ENCODE measurements at regions not wholly inside any gene's neighbourhood (a gene's known extent, or its start where the extent isn't known, plus 50 kb on each side); places are given as distances from the start of the nearest gene placed in this dataset.

GRCh38 chr9:135010921-135011320, 76.5 kb upstream of the OLFM1 start:
- H3K27ac ChIP-seq (ENCODE audit: low read length) = no peak overlapping the region
- H3K36me3 ChIP-seq (replicated peaks; ENCODE audit: low read depth, low read length) = no peaks in the 10 kb centered on the region
- H3K4me1 ChIP-seq (ENCODE audit: low read length) = peaks cover 6% of the 10 kb centered on the region; the same call in 1 of the 2 replicates
- H3K27me3 ChIP-seq (ENCODE audit: low read depth, low read length) = 0 out of 2 replicates have a peak, but pooled peaks cover 6% of the 10 kb centered on the region
- H4K20me1 ChIP-seq (ENCODE audit: insufficient read depth, low read length) = no peaks in the 10 kb centered on the region
- H3K79me2 ChIP-seq (ENCODE audit: low read length) = no peaks in the 10 kb centered on the region
- H3K9me3 ChIP-seq (ENCODE audit: insufficient read depth, low read length) = no peaks in the 10 kb centered on the region
- TF ChIP-seq CTCF (IDR thresholded peaks at IDR 0.05; ENCODE audit: low read depth, low read length) (no peak), EZH2phosphoT487 (IDR thresholded peaks at IDR 0.05; ENCODE audit: low read depth) (no peak)
- no peak overlapping the region for H3K4me2 ChIP-seq (ENCODE audit: low read length)
- no peak overlapping the region for H2AFZ ChIP-seq (ENCODE audit: low read depth, low read length)
- H3K4me3 ChIP-seq (ENCODE audit: low read length) = no peak overlapping the region
- H3K9ac ChIP-seq (ENCODE audit: low read length) = no peak overlapping the region

- H3K9ac ChIP-seq (ENCODE audit: low read length) = no peak overlapping the region
- no peak overlapping the region for H3K27ac ChIP-seq (ENCODE audit: low read length)
- no peak overlapping the region for H2AFZ ChIP-seq (ENCODE audit: low read depth, low read length)
- no peaks in the 10 kb centered on the region for H3K79me2 ChIP-seq (ENCODE audit: low read length)
- peaks cover 6% of the 10 kb centered on the region; the same call in 1 of the 2 replicates for H3K4me1 ChIP-seq (ENCODE audit: low read length)
- no peak overlapping the region for H3K4me2 ChIP-seq (ENCODE audit: low read length)
- H3K27me3 ChIP-seq (ENCODE audit: low read depth, low read length) = 0 out of 2 replicates have a peak, but pooled peaks cover 6% of the 10 kb centered on the region
- TF ChIP-seq CTCF (IDR thresholded peaks at IDR 0.05; ENCODE audit: low read depth, low read length) = no peak
- TF ChIP-seq EZH2phosphoT487 (IDR thresholded peaks at IDR 0.05; ENCODE audit: low read depth) = no peak
- no peaks in the 10 kb centered on the region for H3K9me3 ChIP-seq (ENCODE audit: insufficient read depth, low read length)
- no peak overlapping the region for H3K4me3 ChIP-seq (ENCODE audit: low read length)
- no peaks in the 10 kb centered on the region for H4K20me1 ChIP-seq (ENCODE audit: insufficient read depth, low read length)
- no peaks in the 10 kb centered on the region for H3K36me3 ChIP-seq (replicated peaks; ENCODE audit: low read depth, low read length)
Measured at GRCh38 chr9:135012166-135012565, 75.3 kb upstream of the OLFM1 start.

GRCh38 chr9:135014311-135015010, 73.0 kb upstream of the OLFM1 start:
- Histone ChIP-seq H3K27ac (ENCODE audit: low read length) (no peak overlapping the region), H3K27me3 (ENCODE audit: low read depth, low read length) (0 out of 2 replicates have a peak, but pooled peaks cover 6% of the 10 kb centered on the region)

More at GRCh38 chr9:135014311-135015010, 73.0 kb upstream of the OLFM1 start:
- no peaks in the 10 kb centered on the region for H3K9me3 ChIP-seq (ENCODE audit: insufficient read depth, low read length)
- no peaks in the 10 kb centered on the region for H3K36me3 ChIP-seq (replicated peaks; ENCODE audit: low read depth, low read length)
- H2AFZ ChIP-seq (ENCODE audit: low read depth, low read length) = no peak overlapping the region
- H3K4me3 ChIP-seq (ENCODE audit: low read length) = no peak overlapping the region
- no peak overlapping the region for H3K4me2 ChIP-seq (ENCODE audit: low read length)
- no peaks in the 10 kb centered on the region for H3K79me2 ChIP-seq (ENCODE audit: low read length)
- H4K20me1 ChIP-seq (ENCODE audit: insufficient read depth, low read length) = no peaks in the 10 kb centered on the region
- TF ChIP-seq CTCF (IDR thresholded peaks at IDR 0.05; ENCODE audit: low read depth, low read length) (no peak), EZH2phosphoT487 (IDR thresholded peaks at IDR 0.05; ENCODE audit: low read depth) (no peak)
- peaks cover 6% of the 10 kb centered on the region; the same call in 1 of the 2 replicates for H3K4me1 ChIP-seq (ENCODE audit: low read length)
- H3K9ac ChIP-seq (ENCODE audit: low read length) = no peak overlapping the region

Measured in OCI-LY3 (cell line).